HCT116 (cell line): ENCODE measurements at regions not wholly inside any gene's neighbourhood (a gene's known extent, or its start where the extent isn't known, plus 50 kb on each side); places are given as distances from the start of the nearest gene placed in this dataset.

ENCODE experiments used
- CEBPB ChIP-seq: IDR thresholded peaks from 2 replicates; pipeline ENCODE4 v1.6.1; 2012; ENCODE audit warnings: low read depth
- EGR1 ChIP-seq: IDR thresholded peaks from 2 replicates; pipeline ENCODE4 v1.6.1; 2012; ENCODE audit warnings: low read depth
- EZH2 ChIP-seq: fragments of 200-600 bp; sonication (generic); IDR thresholded peaks from 2 replicates; pipeline ENCODE4 v1.6.1; 2017; ENCODE audit warnings: antibody characterized with exemption, mixed run types
- EZH2phosphoT487 ChIP-seq: fragments of 200-600 bp; IDR thresholded peaks from 2 replicates; pipeline ENCODE4 v1.6.1; 2018; ENCODE audit warnings: antibody characterized with exemption, borderline replicate concordance
- JUND ChIP-seq: IDR thresholded peaks from 2 replicates; pipeline ENCODE4 v1.6.1; 2012
- POLR2A ChIP-seq: IDR thresholded peaks from 2 replicates; pipeline ENCODE4 v1.7.0; 2011; ENCODE audit warnings: borderline replicate concordance; ENCODE audit not compliant: insufficient read depth, insufficient read length; ENCODE audit errors: extremely low read depth
- POLR2AphosphoS5 ChIP-seq: IDR thresholded peaks from 2 replicates; pipeline ENCODE4 v1.6.1; 2011; ENCODE audit warnings: mild to moderate bottlenecking, low read depth, low read length, moderate library complexity
- RAD21 ChIP-seq: IDR thresholded peaks from 2 replicates; pipeline ENCODE4 v1.6.1; 2012; ENCODE audit warnings: low read depth, mild to moderate bottlenecking
- YY1 ChIP-seq: IDR thresholded peaks from 2 replicates; pipeline ENCODE4 v1.6.1; 2011; ENCODE audit warnings: low read length, low read depth, moderate library complexity, mild to moderate bottlenecking; ENCODE audit not compliant: insufficient replicate concordance; ENCODE audit errors: extremely low read depth
- ZNF274 ChIP-seq: fragments of 200-500 bp; sonication (Bioruptor generic); IDR thresholded peaks from 2 replicates; pipeline ENCODE4 v1.6.1; 2014; ENCODE audit warnings: mild to moderate bottlenecking, low read depth, low read length, inconsistent platforms
- TF ChIP-seq, protein P1 (sequence below): IDR thresholded peaks from 2 replicates; pipeline ENCODE4 v1.6.1; 2012
- TF ChIP-seq, protein P2 (sequence below), 3 experiments: fragments of 200-600 bp in 1 of 3; sonication (generic) in 1 of 3; IDR thresholded peaks in 2 of 3; conservative IDR thresholded peaks in 1 of 3; 2 replicates each; pipeline ENCODE4 v1.5.1; 2012 to 2017; ENCODE audit warnings: low read depth in 2 of 3, low read length in 2 of 3, antibody characterized with exemption in 1 of 3, borderline replicate concordance in 1 of 3, control low read depth in 1 of 3, mild to moderate bottlenecking in 1 of 3, mixed read lengths in 1 of 3, mixed run types in 1 of 3, moderate library complexity in 1 of 3; ENCODE audit not compliant: insufficient read depth in 1 of 3
- TF ChIP-seq, protein P3 (sequence below): IDR thresholded peaks from 2 replicates; pipeline ENCODE4 v1.6.1; 2012
- TF ChIP-seq, protein P4 (sequence below): IDR thresholded peaks from 2 replicates; pipeline ENCODE4 v1.6.1; 2012; ENCODE audit warnings: low read depth

DNA sequence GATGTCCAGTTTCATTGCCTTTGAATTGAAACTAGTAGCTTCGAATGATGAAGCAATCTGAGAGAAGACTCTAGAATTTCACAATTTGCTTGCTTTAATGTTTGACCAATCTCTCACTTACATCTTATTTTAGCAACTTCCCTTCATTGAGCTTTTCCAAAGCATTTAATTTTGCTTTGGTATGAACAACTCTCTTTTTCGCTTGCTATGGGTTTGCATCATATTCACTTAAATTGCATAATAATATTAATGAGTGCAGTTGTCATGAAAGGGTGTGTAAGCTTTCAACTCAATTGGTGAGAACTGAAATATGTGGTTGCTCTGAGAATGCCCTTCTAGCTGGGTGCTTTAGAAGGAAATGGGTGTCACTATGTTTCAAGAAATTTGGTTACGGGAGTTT is 309.2 kb downstream of the HLX start:
- no peak for TF ChIP-seq EGR1
- TF ChIP-seq EZH2 = no peak
- no peak for TF ChIP-seq POLR2A
- TF ChIP-seq, protein P1, sequence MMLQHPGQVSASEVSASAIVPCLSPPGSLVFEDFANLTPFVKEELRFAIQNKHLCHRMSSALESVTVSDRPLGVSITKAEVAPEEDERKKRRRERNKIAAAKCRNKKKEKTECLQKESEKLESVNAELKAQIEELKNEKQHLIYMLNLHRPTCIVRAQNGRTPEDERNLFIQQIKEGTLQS = no peak
- TF ChIP-seq, protein P2, sequence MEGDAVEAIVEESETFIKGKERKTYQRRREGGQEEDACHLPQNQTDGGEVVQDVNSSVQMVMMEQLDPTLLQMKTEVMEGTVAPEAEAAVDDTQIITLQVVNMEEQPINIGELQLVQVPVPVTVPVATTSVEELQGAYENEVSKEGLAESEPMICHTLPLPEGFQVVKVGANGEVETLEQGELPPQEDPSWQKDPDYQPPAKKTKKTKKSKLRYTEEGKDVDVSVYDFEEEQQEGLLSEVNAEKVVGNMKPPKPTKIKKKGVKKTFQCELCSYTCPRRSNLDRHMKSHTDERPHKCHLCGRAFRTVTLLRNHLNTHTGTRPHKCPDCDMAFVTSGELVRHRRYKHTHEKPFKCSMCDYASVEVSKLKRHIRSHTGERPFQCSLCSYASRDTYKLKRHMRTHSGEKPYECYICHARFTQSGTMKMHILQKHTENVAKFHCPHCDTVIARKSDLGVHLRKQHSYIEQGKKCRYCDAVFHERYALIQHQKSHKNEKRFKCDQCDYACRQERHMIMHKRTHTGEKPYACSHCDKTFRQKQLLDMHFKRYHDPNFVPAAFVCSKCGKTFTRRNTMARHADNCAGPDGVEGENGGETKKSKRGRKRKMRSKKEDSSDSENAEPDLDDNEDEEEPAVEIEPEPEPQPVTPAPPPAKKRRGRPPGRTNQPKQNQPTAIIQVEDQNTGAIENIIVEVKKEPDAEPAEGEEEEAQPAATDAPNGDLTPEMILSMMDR (IDR thresholded peaks at IDR 0.05 in 2 of 3, conservative IDR thresholded peaks at IDR 0.05 in 1 of 3; ENCODE audit: borderline replicate concordance in 1 of 3, insufficient read depth in 1 of 3, low read depth in 2 of 3, low read length in 2 of 3) = no peak
- TF ChIP-seq POLR2AphosphoS5 = no peak
- no peak for TF ChIP-seq YY1
- no peak for TF ChIP-seq EZH2phosphoT487
- TF ChIP-seq CEBPB = no peak
- no peak for TF ChIP-seq RAD21
- no peak for TF ChIP-seq JUND
- TF ChIP-seq, protein P3, sequence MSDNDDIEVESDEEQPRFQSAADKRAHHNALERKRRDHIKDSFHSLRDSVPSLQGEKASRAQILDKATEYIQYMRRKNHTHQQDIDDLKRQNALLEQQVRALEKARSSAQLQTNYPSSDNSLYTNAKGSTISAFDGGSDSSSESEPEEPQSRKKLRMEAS = no peak
- TF ChIP-seq, protein P4, sequence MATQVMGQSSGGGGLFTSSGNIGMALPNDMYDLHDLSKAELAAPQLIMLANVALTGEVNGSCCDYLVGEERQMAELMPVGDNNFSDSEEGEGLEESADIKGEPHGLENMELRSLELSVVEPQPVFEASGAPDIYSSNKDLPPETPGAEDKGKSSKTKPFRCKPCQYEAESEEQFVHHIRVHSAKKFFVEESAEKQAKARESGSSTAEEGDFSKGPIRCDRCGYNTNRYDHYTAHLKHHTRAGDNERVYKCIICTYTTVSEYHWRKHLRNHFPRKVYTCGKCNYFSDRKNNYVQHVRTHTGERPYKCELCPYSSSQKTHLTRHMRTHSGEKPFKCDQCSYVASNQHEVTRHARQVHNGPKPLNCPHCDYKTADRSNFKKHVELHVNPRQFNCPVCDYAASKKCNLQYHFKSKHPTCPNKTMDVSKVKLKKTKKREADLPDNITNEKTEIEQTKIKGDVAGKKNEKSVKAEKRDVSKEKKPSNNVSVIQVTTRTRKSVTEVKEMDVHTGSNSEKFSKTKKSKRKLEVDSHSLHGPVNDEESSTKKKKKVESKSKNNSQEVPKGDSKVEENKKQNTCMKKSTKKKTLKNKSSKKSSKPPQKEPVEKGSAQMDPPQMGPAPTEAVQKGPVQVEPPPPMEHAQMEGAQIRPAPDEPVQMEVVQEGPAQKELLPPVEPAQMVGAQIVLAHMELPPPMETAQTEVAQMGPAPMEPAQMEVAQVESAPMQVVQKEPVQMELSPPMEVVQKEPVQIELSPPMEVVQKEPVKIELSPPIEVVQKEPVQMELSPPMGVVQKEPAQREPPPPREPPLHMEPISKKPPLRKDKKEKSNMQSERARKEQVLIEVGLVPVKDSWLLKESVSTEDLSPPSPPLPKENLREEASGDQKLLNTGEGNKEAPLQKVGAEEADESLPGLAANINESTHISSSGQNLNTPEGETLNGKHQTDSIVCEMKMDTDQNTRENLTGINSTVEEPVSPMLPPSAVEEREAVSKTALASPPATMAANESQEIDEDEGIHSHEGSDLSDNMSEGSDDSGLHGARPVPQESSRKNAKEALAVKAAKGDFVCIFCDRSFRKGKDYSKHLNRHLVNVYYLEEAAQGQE = no peak
- TF ChIP-seq ZNF274 = no peak
